Left lung (tissue), 4 donors: ENCODE measurements at regions not wholly inside any gene's neighbourhood (a gene's known extent, or its start where the extent isn't known, plus 50 kb on each side); places are given as distances from the start of the nearest gene placed in this dataset.

Source experiments
- ATAC-seq: fragments of 200-7000 bp; cut with Tn5 transposase; one replicate; pipeline ENCODE4 v1.9.1; 2020; ENCODE audit warnings: moderate library complexity
- DNase-seq, 4 donors: peaks; one replicate each; pipeline ENCODE4 v3.0.0-alpha.2; 2013 to 2020
- H3K27ac ChIP-seq, 2 donors: fragments of 200-600 bp; sonication (generic) in 1 of 2; one replicate each; pipeline versions ENCODE4 v1.5.0 to v1.8.0; 2020 to 2021
- H3K27me3 ChIP-seq, 2 donors: fragments of 200-600 bp; sonication (generic) in 1 of 2; one replicate each; pipeline versions ENCODE4 v1.5.0 to v1.8.0; 2020 to 2021
- H3K36me3 ChIP-seq, 2 donors: fragments of 200-600 bp; sonication (generic) in 1 of 2; one replicate each; pipeline versions ENCODE4 v1.5.0 to v1.8.0; 2020 to 2021
- H3K4me1 ChIP-seq, 2 donors: fragments of 200-600 bp; one replicate each; pipeline ENCODE4 v1.8.0; 2021
- H3K4me3 ChIP-seq, 2 donors: fragments of 200-600 bp; sonication (generic) in 1 of 2; one replicate each; pipeline versions ENCODE4 v1.5.0 to v1.8.0; 2020 to 2021; ENCODE audit warnings: mild to moderate bottlenecking in 1 of 2
- H3K9me3 ChIP-seq, 2 donors: fragments of 200-600 bp; sonication (generic) in 1 of 2; one replicate each; pipeline versions ENCODE4 v1.5.0 to v1.8.0; 2020 to 2021
- intact Hi-C, 2 donors: fragments of 100-400 bp; cut with DNase I; formaldehyde crosslinking; loops; one replicate each; pipeline versions ENCODE4 v1.11.2 to v1.14.2; 2022
- TF ChIP-seq, protein P1 (sequence below), 2 donors: fragments of 200-600 bp; sonication (generic) in 1 of 2; IDR thresholded peaks; one replicate each; pipeline versions ENCODE4 v1.5.0 to v1.8.0; 2021; ENCODE audit warnings: antibody characterized with exemption in 2 of 2
- donor health status: DM: no; HTN: yes; CAD: no.
- donor health status: DM: no; HTN: no; CAD: no.

DNA sequence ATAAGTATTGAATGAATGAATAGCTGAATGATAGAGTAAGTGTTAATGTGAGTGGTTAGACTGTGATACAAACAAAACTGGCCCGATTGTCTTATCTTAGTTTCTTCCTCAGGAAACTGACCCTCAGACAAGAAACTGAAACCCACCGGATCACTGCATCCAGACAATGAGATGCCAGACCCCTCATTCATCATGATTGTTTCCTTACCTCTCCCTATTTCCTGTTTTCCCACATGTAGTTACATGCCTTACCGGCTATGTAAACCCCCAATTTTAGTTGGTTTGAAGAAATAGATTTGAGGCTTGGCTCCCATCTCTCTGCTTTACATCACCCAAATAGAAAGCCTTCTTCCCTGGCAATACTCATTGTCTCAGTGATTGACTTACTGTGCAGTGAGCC is 218.9 kb upstream of the PPP1R2C start:
- Histone ChIP-seq H3K9me3 (no peaks in the 10 kb centered on the region), H3K4me3 (no peak overlapping the region), H3K27ac (no peak overlapping the region), H3K36me3 (no peaks in the 10 kb centered on the region), H3K27me3 (peaks cover 0 to 4% of the 10 kb centered on the region in 2 donors), H3K4me1 (no peaks in the 10 kb centered on the region)
- no peak for ATAC-seq
- intact Hi-C loops, result no loop called here
- no peak for DNase-seq
- TF ChIP-seq, protein P1, sequence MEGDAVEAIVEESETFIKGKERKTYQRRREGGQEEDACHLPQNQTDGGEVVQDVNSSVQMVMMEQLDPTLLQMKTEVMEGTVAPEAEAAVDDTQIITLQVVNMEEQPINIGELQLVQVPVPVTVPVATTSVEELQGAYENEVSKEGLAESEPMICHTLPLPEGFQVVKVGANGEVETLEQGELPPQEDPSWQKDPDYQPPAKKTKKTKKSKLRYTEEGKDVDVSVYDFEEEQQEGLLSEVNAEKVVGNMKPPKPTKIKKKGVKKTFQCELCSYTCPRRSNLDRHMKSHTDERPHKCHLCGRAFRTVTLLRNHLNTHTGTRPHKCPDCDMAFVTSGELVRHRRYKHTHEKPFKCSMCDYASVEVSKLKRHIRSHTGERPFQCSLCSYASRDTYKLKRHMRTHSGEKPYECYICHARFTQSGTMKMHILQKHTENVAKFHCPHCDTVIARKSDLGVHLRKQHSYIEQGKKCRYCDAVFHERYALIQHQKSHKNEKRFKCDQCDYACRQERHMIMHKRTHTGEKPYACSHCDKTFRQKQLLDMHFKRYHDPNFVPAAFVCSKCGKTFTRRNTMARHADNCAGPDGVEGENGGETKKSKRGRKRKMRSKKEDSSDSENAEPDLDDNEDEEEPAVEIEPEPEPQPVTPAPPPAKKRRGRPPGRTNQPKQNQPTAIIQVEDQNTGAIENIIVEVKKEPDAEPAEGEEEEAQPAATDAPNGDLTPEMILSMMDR (IDR thresholded peaks at IDR 0.05), result no peak

DNA sequence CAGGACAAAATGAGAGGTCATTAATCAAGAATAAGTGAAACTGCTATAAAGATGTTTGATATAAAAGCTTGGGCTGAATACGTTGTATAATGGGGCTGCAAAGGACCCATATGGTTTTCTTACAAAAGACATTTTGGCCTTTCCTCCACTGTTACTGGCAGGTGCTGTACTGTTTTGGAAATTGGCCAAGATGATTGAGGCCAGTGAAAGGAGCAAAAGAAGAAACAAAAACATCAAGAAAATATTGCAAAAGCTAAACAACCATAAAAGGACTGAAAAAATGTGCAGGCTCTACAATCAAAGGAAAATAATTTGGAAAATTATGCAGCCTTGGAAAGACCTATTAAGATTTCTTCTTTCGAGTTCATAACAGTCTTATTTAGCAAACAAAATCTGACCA is 222.2 kb upstream of the PPP1R2C start:
- intact Hi-C loops, result no loop called here
- TF ChIP-seq, protein P1 (IDR thresholded peaks at IDR 0.05), result no peak
- no peaks in the 10 kb centered on the region for H3K27me3 ChIP-seq
- no peaks in the 10 kb centered on the region for H3K9me3 ChIP-seq
- no peak for ATAC-seq
- no peaks in the 10 kb centered on the region for H3K36me3 ChIP-seq
- H3K4me3 ChIP-seq, result no peak overlapping the region
- no peak overlapping the region for H3K27ac ChIP-seq
- no peak for DNase-seq
- no peaks in the 10 kb centered on the region for H3K4me1 ChIP-seq

DNA sequence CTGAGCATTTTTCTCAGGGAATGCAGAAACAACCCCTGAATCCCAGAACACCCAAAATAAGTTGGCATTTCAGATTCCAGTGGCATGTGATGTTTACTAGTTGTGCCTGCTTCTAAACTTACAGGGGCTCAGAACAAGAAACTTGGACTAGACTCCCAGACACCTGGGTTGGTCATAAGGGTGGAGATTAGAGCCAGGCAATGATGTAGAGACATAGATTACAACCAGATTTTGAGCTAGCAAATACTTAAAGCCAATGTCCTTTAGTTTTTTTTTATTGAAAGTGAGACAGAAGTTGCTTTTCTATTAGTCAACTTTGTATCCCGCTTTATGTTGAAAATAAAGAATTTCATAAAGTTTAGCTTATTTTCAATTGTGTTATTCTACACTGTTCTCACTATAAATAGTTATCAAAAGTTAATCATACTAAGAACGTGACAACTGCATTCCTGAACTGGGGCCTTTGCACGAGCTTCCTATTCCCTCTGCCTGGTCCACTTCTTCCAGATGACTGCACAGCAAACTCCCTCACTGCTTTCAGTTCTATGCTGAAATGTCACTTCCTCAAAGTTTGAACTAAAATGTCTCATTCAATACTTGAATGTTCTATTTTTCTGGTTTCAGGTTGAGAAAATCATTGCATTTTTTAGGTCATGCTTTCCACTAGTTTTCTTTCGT is 224.7 kb upstream of the PPP1R2C start:
- Histone ChIP-seq H3K9me3 (no peaks in the 10 kb centered on the region), H3K4me1 (no peaks in the 10 kb centered on the region), H3K4me3 (no peak overlapping the region), H3K36me3 (no peaks in the 10 kb centered on the region), H3K27me3 (no peaks in the 10 kb centered on the region), H3K27ac (no peak overlapping the region)
- ATAC-seq, result no peak
- TF ChIP-seq, protein P1 (IDR thresholded peaks at IDR 0.05), result no peak
- intact Hi-C loops, result no loop called here
- DNase-seq, result no peak

DNA sequence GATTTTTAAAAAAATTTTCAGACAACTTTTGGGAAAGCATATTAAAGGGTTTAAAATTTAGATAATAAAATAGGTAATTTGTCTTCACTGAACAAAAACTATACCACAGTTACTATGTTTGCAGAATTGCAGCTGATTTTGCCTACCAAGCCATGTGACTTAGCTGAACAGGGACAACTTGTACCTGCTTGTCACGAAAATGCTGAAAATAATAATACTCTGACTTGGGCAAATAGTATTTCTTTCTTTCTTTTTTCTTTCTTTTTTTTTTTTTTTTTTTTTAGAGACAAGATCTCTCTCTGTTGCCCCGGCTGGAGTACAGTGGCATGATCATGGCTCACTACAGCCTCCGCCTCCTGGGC is 225.2 kb upstream of the PPP1R2C start:
- H3K27ac ChIP-seq, result no peak overlapping the region
- H3K36me3 ChIP-seq, result no peaks in the 10 kb centered on the region
- no peaks in the 10 kb centered on the region for H3K9me3 ChIP-seq
- DNase-seq (no peak), ATAC-seq (no peak)
- no peaks in the 10 kb centered on the region for H3K4me1 ChIP-seq
- H3K4me3 ChIP-seq, result no peak overlapping the region
- intact Hi-C loops, result no loop called here
- H3K27me3 ChIP-seq, result no peaks in the 10 kb centered on the region
- TF ChIP-seq, protein P1 (IDR thresholded peaks at IDR 0.05), result no peak

DNA sequence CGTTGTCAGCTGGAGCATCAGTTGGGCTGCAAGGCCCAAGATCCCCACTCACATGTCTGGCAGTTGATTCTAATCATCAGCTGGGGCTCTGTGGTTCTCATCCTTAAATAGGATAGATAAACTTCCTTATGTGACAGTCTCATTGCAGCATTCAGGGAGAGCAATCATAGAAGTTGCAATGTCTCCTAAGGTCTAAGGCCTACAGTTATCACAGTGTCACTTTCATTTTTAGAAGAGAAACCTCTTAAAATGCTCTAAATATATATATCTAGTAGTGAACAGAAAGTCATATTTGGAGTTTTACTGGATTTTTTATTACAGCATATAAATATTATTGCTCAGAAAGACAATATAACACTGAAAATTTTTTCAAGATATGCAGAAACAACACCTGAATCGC is 226.0 kb upstream of the PPP1R2C start:
- TF ChIP-seq, protein P1 (IDR thresholded peaks at IDR 0.05), result no peak
- H3K4me3 ChIP-seq, result no peak overlapping the region
- no peaks in the 10 kb centered on the region for H3K9me3 ChIP-seq
- intact Hi-C loops, result no loop called here
- no peak overlapping the region for H3K27ac ChIP-seq
- no peaks in the 10 kb centered on the region for H3K4me1 ChIP-seq
- ATAC-seq (no peak), DNase-seq (no peak)
- no peaks in the 10 kb centered on the region for H3K36me3 ChIP-seq
- H3K27me3 ChIP-seq, result no peaks in the 10 kb centered on the region
